Neural crest cell (in vitro differentiated cells): ENCODE measurements at regions not wholly inside any gene's neighbourhood (a gene's known extent, or its start where the extent isn't known, plus 50 kb on each side); places are given as distances from the start of the nearest gene placed in this dataset.

Source experiments
- DNase-seq: peaks from one replicate; pipeline ENCODE4 v3.0.0; 2021; ENCODE audit warnings: low read depth, mixed read lengths, low spot score
- H3K27ac Mint-ChIP-seq: one replicate; pipeline ENCODE4 v1.8.0; 2021; ENCODE audit warnings: mild to moderate bottlenecking, mixed read lengths; ENCODE audit not compliant: unreplicated experiment
- H3K27me3 Mint-ChIP-seq: 2 replicates; pipeline ENCODE4 v1.8.0; 2021; ENCODE audit warnings: low read depth, mild to moderate bottlenecking, mixed read lengths
- H3K36me3 Mint-ChIP-seq: 2 replicates; pipeline ENCODE4 v1.8.0; 2021; ENCODE audit warnings: low read depth, mild to moderate bottlenecking, mixed read lengths
- H3K4me1 Mint-ChIP-seq: 2 replicates; pipeline ENCODE4 v1.8.0; 2021; ENCODE audit warnings: mixed read lengths
- H3K4me3 Mint-ChIP-seq: one replicate; pipeline ENCODE4 v1.8.0; 2021; ENCODE audit warnings: mild to moderate bottlenecking, mixed read lengths
- H3K9me3 Mint-ChIP-seq: 2 replicates; pipeline ENCODE4 v1.8.0; 2021; ENCODE audit warnings: mixed read lengths
- CTCF ChIP-seq: fragments of 200-600 bp; sonication (generic); conservative IDR thresholded peaks from 2 replicates; pipeline ENCODE4 v1.5.0; 2021; ENCODE audit warnings: antibody characterized with exemption, mild to moderate bottlenecking

DNA sequence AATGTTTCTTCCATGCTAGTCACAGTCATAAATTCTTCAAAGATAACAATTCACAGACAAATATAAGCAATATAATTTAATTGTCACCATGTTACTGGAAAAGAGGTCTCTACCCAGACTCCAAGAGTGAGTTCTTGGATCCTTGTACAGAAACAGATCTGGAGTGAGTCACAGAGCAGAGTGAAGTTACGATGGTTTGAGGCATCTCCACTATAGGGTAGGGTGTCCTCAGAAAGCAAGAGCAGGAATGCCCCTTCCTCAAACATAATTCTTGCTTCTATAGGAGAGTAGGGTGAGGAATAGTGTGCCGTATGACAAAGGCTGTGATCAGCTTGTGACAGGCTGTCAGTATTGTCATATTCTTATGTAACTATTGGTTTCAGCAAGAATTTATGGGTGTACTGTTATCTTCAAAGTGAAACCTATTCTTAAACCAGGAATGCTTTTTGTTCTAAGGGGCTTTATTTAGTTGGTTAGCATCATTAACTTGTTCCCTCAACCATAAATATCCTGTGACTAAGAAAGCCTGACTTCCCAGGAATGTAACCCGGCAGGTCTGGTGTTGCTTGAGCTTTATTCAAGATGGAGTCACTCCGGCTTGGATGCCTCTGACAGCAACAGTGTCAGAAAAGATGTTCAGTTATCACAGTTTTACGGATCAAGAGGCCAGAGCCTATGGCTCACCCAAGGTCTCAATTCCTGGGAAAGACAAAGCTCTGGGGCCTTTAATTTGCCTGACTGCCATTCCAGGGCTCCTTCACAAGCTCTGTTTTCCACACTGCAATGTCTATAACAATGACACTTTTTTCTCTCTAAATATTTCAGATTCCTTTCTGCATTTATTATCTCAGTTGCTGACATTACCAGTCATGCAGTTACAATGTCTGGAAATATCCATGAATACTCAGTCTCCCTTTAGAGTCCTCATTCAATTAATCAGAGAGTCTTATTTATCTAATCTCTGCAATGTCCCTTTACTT, 298.6 kb downstream of the C6orf118 start:
- Mint-ChIP-seq H3K27ac (no peak overlapping the region), H3K9me3 (no peaks in the 10 kb centered on the region), H3K36me3 (no peaks in the 10 kb centered on the region), H3K4me1 (no peaks in the 10 kb centered on the region), H3K4me3 (no peak overlapping the region), H3K27me3 (no peaks in the 10 kb centered on the region)
- TF ChIP-seq CTCF: no peak
- no peak for DNase-seq

DNA sequence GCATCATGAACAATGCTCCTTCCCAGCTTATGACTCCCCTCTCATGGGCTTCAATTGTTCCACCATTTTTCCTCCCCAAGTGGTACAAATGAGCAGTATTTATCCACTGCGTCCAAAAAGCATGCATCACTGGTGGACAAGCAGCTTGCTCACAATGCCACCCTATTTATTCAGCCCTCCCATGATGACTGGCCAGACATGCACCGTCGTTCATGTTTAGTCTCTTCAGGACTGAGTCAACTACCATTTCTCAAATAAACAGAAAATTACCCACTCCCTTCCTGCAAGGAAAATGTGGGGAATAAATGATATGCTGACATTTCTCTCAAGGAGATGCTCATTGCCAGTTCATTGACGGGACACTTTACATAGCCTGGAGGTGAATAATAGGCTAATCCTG, 300.4 kb downstream of the C6orf118 start:
- peaks cover 4% of the 10 kb centered on the region for H3K36me3 Mint-ChIP-seq
- peaks cover 4% of the 10 kb centered on the region for H3K9me3 Mint-ChIP-seq
- DNase-seq: no peak
- no peak overlapping the region for H3K27ac Mint-ChIP-seq
- H3K4me1 Mint-ChIP-seq: no peaks in the 10 kb centered on the region
- no peak for TF ChIP-seq CTCF
- H3K27me3 Mint-ChIP-seq: no peaks in the 10 kb centered on the region
- no peak overlapping the region for H3K4me3 Mint-ChIP-seq

GRCh38 chr6:165002866-165003265, 306.5 kb downstream of the C6orf118 start:
- DNase-seq: no peak
- peaks cover 6% of the 10 kb centered on the region for H3K4me1 Mint-ChIP-seq
- H3K4me3 Mint-ChIP-seq: no peak overlapping the region
- H3K36me3 Mint-ChIP-seq: peaks cover 10% of the 10 kb centered on the region
- no peak for TF ChIP-seq CTCF
- H3K9me3 Mint-ChIP-seq: peaks cover 19% of the 10 kb centered on the region
- H3K27ac Mint-ChIP-seq: no peak overlapping the region
- no peaks in the 10 kb centered on the region for H3K27me3 Mint-ChIP-seq

DNA sequence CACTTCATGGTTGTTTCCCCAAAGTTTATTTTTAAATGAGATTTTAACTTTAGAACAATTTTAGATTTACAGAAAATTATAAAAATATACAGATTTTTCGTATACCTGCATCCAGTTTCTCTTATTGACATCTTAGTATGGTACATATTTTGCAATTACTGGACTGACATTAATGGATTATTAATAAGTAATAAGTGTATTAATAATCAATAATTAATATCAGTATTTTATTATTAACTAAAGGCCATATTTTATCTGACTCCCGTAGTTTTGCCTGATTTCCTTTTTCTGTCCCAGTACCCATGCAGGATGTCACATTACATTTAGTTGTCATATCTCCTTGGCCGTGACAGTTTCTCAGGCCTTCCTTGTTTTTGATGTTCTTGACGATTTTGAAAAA, 307.0 kb downstream of the C6orf118 start:
- Mint-ChIP-seq H3K27ac (no peak overlapping the region), H3K4me3 (no peak overlapping the region), H3K36me3 (peaks cover 10% of the 10 kb centered on the region), H3K27me3 (no peaks in the 10 kb centered on the region), H3K4me1 (peaks cover 11% of the 10 kb centered on the region), H3K9me3 (peaks cover 19% of the 10 kb centered on the region)
- DNase-seq: no peak
- no peak for TF ChIP-seq CTCF

- peaks cover 17% of the 10 kb centered on the region for H3K4me1 Mint-ChIP-seq
- TF ChIP-seq CTCF: no peak
- no peak overlapping the region for H3K27ac Mint-ChIP-seq
These were observed 307.8 kb downstream of the C6orf118 start for GRCh38 chr6:165001502-165002157.

More at GRCh38 chr6:165001502-165002157, 307.8 kb downstream of the C6orf118 start:
- Mint-ChIP-seq H3K4me3 (no peak overlapping the region), H3K27me3 (no peaks in the 10 kb centered on the region), H3K36me3 (peaks cover 10% of the 10 kb centered on the region), H3K9me3 (peaks cover 19% of the 10 kb centered on the region)
- no peak for DNase-seq
